Thoracic aorta (tissue), 2 donors: ENCODE measurements at regions not wholly inside any gene's neighbourhood (a gene's known extent, or its start where the extent isn't known, plus 50 kb on each side); places are given as distances from the start of the nearest gene placed in this dataset.

Source experiments
- ATAC-seq: fragments of 150-250 bp; one replicate; pipeline ENCODE4 v1.8.0; 2017; ENCODE audit warnings: low read depth; ENCODE audit not compliant: insufficient number of reproducible peaks, low FRiP score
- DNase-seq: peaks from one replicate; pipeline ENCODE4 v3.0.0-alpha.2; 2020; ENCODE audit warnings: low spot score
- H3K27ac ChIP-seq, 2 donors: fragments of 200-600 bp; sonication (generic); 1 replicate in 1 of 2; 2 replicates in 1 of 2; pipeline ENCODE4 v1.5.1; 2016; ENCODE audit warnings: mild to moderate bottlenecking in 2 of 2, moderate library complexity in 2 of 2
- H3K27me3 ChIP-seq: fragments of 200-600 bp; sonication (generic); replicated peaks from 2 replicates; pipeline ENCODE4 v1.6.0; 2016; ENCODE audit warnings: mild to moderate bottlenecking; ENCODE audit not compliant: insufficient read depth
- H3K36me3 ChIP-seq: fragments of 200-600 bp; sonication (generic); one replicate; pipeline ENCODE4 v1.5.1; 2016
- H3K4me1 ChIP-seq, 2 donors: fragments of 200-600 bp; sonication (generic); 1 replicate in 1 of 2; 2 replicates in 1 of 2; pipeline versions ENCODE4 v1.5.1 to v1.6.0; 2016; ENCODE audit warnings: low read depth in 2 of 2, mild to moderate bottlenecking in 1 of 2; ENCODE audit not compliant: control insufficient read depth in 1 of 2
- H3K4me3 ChIP-seq: fragments of 200-600 bp; sonication (generic); 2 replicates; pipeline ENCODE4 v1.5.1; 2016; ENCODE audit warnings: mild to moderate bottlenecking
- H3K9me3 ChIP-seq: fragments of 200-600 bp; sonication (generic); 2 replicates; pipeline ENCODE4 v1.5.1; 2016
- CTCF ChIP-seq: fragments of 200-600 bp; sonication (generic); IDR thresholded peaks from one replicate; pipeline ENCODE4 v1.5.1; 2019; ENCODE audit warnings: antibody characterized with exemption

GRCh38 chr1:55699228-55699627, 484.1 kb upstream of the USP24 start:
- Histone ChIP-seq H3K27me3 (no peaks in the 10 kb centered on the region), H3K9me3 (no peaks in the 10 kb centered on the region), H3K4me3 (no peak overlapping the region), H3K4me1 (peaks cover 8 to 44% of the 10 kb centered on the region in 2 donors), H3K27ac (no peak overlapping the region), H3K36me3 (no peaks in the 10 kb centered on the region)
- DNase-seq (no peak), ATAC-seq (no peak)
- no peak for TF ChIP-seq CTCF

- H3K36me3 ChIP-seq, result no peaks in the 10 kb centered on the region
- H3K27ac ChIP-seq, result no peak overlapping the region
- H3K4me3 ChIP-seq, result no peak overlapping the region
- no peak for ATAC-seq
- no peak for DNase-seq
- TF ChIP-seq CTCF, result no peak
- no peaks in the 10 kb centered on the region for H3K27me3 ChIP-seq
- H3K4me1 ChIP-seq, result peaks cover 8 to 38% of the 10 kb centered on the region in 2 donors
- H3K9me3 ChIP-seq, result no peaks in the 10 kb centered on the region
These were observed 482.9 kb upstream of the USP24 start for GRCh38 chr1:55697997-55698535.

GRCh38 chr1:55696891-55697290, 481.7 kb upstream of the USP24 start:
- no peak for TF ChIP-seq CTCF
- Histone ChIP-seq H3K9me3 (no peaks in the 10 kb centered on the region), H3K4me1 (peaks cover 8 to 38% of the 10 kb centered on the region in 2 donors), H3K27me3 (no peaks in the 10 kb centered on the region), H3K4me3 (no peak overlapping the region), H3K27ac (peak overlapping the region; percentile 20 to 47), H3K36me3 (no peaks in the 10 kb centered on the region)
- DNase-seq (no peak), ATAC-seq (no peak)

GRCh38 chr1:55696181-55696754, 481.1 kb upstream of the USP24 start:
- Histone ChIP-seq H3K27ac (peak overlapping the region; percentile 20 to 47), H3K27me3 (no peaks in the 10 kb centered on the region), H3K4me1 (peaks cover 8 to 38% of the 10 kb centered on the region in 2 donors), H3K9me3 (no peaks in the 10 kb centered on the region), H3K36me3 (no peaks in the 10 kb centered on the region), H3K4me3 (no peak overlapping the region)
- peak; percentile 11 for DNase-seq
- ATAC-seq, result peak; percentile 87
- no peak for TF ChIP-seq CTCF

- ATAC-seq, result no peak
- Histone ChIP-seq H3K27ac (peak overlapping the region in 1 of 2 donors; percentile 20), H3K27me3 (no peaks in the 10 kb centered on the region), H3K36me3 (no peaks in the 10 kb centered on the region), H3K9me3 (no peaks in the 10 kb centered on the region), H3K4me3 (no peak overlapping the region), H3K4me1 (peaks cover 8 to 36% of the 10 kb centered on the region in 2 donors)
- DNase-seq, result no peak
- no peak for TF ChIP-seq CTCF
These were observed 480.4 kb upstream of the USP24 start for GRCh38 chr1:55695552-55695951.
